ENCODE measurements at regions not wholly inside any gene's neighbourhood (a gene's known extent, or its start where the extent isn't known, plus 50 kb on each side); places are given as distances from the start of the nearest gene placed in this dataset.
A peak's percentile ranks its signal among the peaks of the same experiment; 100 is the strongest.

DNA sequence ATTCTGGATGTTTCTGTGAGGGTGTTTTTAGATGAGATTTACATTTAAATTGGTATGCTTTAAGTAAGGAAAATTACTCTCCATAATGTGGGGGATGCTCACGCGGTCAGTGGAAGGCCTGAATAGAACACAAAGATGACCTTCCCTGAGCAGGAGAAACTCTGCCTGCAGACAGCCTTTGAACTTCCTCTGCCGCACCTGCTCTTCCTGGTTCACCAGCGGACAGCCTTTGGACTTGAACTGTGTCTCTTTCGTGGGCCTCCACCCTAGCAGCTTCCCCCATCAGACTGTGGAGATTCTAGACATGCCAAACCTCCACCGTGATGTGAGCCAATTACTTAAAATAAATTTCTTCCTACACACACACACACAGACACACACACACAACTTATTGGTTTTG, 210.7 kb downstream of the EFCAB11 start:
- no peak for DNase-seq
- CTCF ChIA-PET: no interaction called here
- H3K4me2 ChIP-seq: no peak overlapping the region
- H3K4me1 ChIP-seq (replicated peaks; ENCODE audit: insufficient read depth): no peaks in the 10 kb centered on the region
- no peaks in the 10 kb centered on the region for H3K79me2 ChIP-seq (ENCODE audit: low read depth)
- H4K20me1 ChIP-seq (ENCODE audit: insufficient read depth): no peaks in the 10 kb centered on the region
- no peak overlapping the region for H3K27ac ChIP-seq
- no peaks in the 10 kb centered on the region for H3K9me3 ChIP-seq (ENCODE audit: insufficient read depth, low read depth)
- no peaks in the 10 kb centered on the region for H3F3A ChIP-seq (ENCODE audit: insufficient read depth, low read depth)
- POLR2A ChIA-PET (ENCODE audit: unreplicated experiment): no interaction called here
- no TSS peak for BruUV-seq (replicated peaks)
- no peaks in the 10 kb centered on the region for H3K36me3 ChIP-seq (ENCODE audit: low read depth)
- no peak overlapping the region for H3K4me3 ChIP-seq
- H2AFZ ChIP-seq: no peak overlapping the region
- no peak for TF ChIP-seq EZH2 (IDR thresholded peaks at IDR 0.05; ENCODE audit: low read depth)
- TF ChIP-seq, protein P1, sequence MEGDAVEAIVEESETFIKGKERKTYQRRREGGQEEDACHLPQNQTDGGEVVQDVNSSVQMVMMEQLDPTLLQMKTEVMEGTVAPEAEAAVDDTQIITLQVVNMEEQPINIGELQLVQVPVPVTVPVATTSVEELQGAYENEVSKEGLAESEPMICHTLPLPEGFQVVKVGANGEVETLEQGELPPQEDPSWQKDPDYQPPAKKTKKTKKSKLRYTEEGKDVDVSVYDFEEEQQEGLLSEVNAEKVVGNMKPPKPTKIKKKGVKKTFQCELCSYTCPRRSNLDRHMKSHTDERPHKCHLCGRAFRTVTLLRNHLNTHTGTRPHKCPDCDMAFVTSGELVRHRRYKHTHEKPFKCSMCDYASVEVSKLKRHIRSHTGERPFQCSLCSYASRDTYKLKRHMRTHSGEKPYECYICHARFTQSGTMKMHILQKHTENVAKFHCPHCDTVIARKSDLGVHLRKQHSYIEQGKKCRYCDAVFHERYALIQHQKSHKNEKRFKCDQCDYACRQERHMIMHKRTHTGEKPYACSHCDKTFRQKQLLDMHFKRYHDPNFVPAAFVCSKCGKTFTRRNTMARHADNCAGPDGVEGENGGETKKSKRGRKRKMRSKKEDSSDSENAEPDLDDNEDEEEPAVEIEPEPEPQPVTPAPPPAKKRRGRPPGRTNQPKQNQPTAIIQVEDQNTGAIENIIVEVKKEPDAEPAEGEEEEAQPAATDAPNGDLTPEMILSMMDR (conservative IDR thresholded peaks at IDR 0.05): no peak
- intact Hi-C loops (cut with micrococcal nuclease; ENCODE audit: unreplicated experiment): no loop called here
- no peaks in the 10 kb centered on the region for H3K9me2 ChIP-seq (ENCODE audit: insufficient read depth)
- H3K27me3 ChIP-seq (ENCODE audit: insufficient read depth, low read depth): no peaks in the 10 kb centered on the region

DNA sequence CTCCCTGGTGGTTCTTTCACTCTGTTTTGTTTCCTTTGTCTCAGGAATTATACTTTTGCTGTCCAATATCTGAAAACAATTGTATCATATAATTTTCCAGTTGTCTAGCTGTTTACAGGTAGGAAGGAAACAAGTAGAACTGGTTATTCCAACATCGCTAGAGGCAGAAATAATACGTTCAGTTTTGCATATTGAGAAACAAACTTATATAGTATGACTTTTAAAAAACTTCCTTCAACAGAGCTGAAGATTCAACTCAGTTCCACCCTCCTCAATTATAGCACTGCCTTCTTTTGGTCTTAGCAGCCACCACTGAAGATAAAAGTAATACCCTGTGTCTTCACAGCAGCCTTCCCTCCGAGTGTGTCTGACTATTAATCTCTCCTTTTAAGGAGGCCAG, 214.3 kb downstream of the EFCAB11 start:
- peak in 1 of 2 experiments; percentile 40 for DNase-seq
- CTCF ChIA-PET: no interaction called here
- BruUV-seq (replicated peaks): no TSS peak

DNA sequence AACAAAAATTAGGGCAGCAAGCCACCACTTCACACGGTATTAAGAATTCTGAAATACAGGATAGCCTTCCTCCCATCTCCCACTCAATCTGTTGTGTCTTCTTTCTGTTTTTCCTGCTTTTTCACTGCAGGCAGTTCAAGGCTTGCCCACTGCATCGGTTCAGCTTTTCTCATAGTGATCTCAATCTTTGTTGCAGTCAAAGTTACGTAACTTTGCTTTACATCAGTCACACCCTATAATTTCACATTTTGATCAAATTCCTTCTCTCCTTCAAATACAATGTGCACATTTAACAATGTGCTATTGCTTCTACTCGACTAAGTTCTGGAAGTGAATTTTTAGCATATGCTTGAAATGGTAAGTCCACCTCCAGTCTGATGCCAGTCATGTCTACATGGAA, 217.6 kb downstream of the EFCAB11 start:
- no peak for TF ChIP-seq EZH2 (IDR thresholded peaks at IDR 0.05; ENCODE audit: low read depth)
- TF ChIP-seq, protein P1 (conservative IDR thresholded peaks at IDR 0.05): no peak
- no peak overlapping the region for H3K4me2 ChIP-seq
- no peaks in the 10 kb centered on the region for H3F3A ChIP-seq (ENCODE audit: insufficient read depth, low read depth)
- H3K9me2 ChIP-seq (ENCODE audit: insufficient read depth): no peaks in the 10 kb centered on the region
- no peak overlapping the region for H3K27ac ChIP-seq
- no peaks in the 10 kb centered on the region for H4K20me1 ChIP-seq (ENCODE audit: insufficient read depth)
- H3K9me3 ChIP-seq (ENCODE audit: insufficient read depth, low read depth): no peaks in the 10 kb centered on the region
- H3K36me3 ChIP-seq (ENCODE audit: low read depth): no peaks in the 10 kb centered on the region
- no peaks in the 10 kb centered on the region for H3K79me2 ChIP-seq (ENCODE audit: low read depth)
- intact Hi-C loops (cut with micrococcal nuclease; ENCODE audit: unreplicated experiment): no loop called here
- BruUV-seq (replicated peaks): no TSS peak
- H3K27me3 ChIP-seq (ENCODE audit: insufficient read depth, low read depth): peaks cover 3% of the 10 kb centered on the region
- no peak overlapping the region for H3K4me3 ChIP-seq
- POLR2A ChIA-PET (ENCODE audit: unreplicated experiment): no interaction called here
- H2AFZ ChIP-seq: no peak overlapping the region
- CTCF ChIA-PET: no interaction called here
- no peak for DNase-seq
- H3K4me1 ChIP-seq (replicated peaks; ENCODE audit: insufficient read depth): no peaks in the 10 kb centered on the region

More for the DNA sequence above, 214.3 kb downstream of the EFCAB11 start:
- POLR2A ChIA-PET (ENCODE audit: unreplicated experiment): no interaction called here
- no peaks in the 10 kb centered on the region for H3K79me2 ChIP-seq (ENCODE audit: low read depth)
- intact Hi-C loops (cut with micrococcal nuclease; ENCODE audit: unreplicated experiment): no loop called here
- no peak overlapping the region; the same call in 1 of the 2 replicates for H2AFZ ChIP-seq
- no peaks in the 10 kb centered on the region for H3K4me1 ChIP-seq (replicated peaks; ENCODE audit: insufficient read depth)
- no peaks in the 10 kb centered on the region for H3K9me2 ChIP-seq (ENCODE audit: insufficient read depth)
- TF ChIP-seq, protein P1 (conservative IDR thresholded peaks at IDR 0.05): no peak
- TF ChIP-seq EZH2 (IDR thresholded peaks at IDR 0.05; ENCODE audit: low read depth): no peak
- no peaks in the 10 kb centered on the region for H3K9me3 ChIP-seq (ENCODE audit: insufficient read depth, low read depth)
- no peaks in the 10 kb centered on the region for H4K20me1 ChIP-seq (ENCODE audit: insufficient read depth)
- no peak overlapping the region for H3K27ac ChIP-seq
- H3K4me3 ChIP-seq: no peak overlapping the region
- no peaks in the 10 kb centered on the region; the same call in 1 of the 2 replicates for H3K27me3 ChIP-seq (ENCODE audit: insufficient read depth, low read depth)
- no peaks in the 10 kb centered on the region for H3K36me3 ChIP-seq (ENCODE audit: low read depth)
- peak overlapping the region; percentile 70 for H3K4me2 ChIP-seq
- H3F3A ChIP-seq (ENCODE audit: insufficient read depth, low read depth): no peaks in the 10 kb centered on the region
